ENCODE measurements at regions not wholly inside any gene's neighbourhood (a gene's known extent, or its start where the extent isn't known, plus 50 kb on each side); places are given as distances from the start of the nearest gene placed in this dataset.
A peak's percentile ranks its signal among the peaks of the same experiment; 100 is the strongest.

DNA sequence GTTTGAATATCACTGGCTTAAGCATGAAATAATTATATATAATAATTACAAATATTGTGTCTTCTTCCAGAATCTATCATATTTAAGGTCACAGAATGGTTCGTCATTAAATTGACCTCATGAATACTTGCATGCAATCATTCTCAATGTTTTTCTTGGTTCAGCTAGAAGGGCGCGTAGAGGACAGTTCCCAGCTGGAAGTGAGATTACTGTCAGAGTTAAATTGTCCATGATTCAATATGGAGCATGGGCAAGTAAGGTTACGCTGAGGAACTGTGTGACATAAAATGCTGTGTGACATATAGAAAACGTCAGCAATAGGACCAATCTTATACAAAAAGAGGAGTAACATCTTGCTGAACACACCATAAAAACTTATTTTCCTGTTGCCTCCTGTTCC is 2423.5 kb upstream of the RAG2 start:
- Histone ChIP-seq H3K4me1 (ENCODE audit: control insufficient read depth, insufficient read depth, low read length) (no peaks in the 10 kb centered on the region), H3K27me3 (ENCODE audit: control insufficient read depth, insufficient read depth, low read length) (no peaks in the 10 kb centered on the region), H3K36me3 (ENCODE audit: control insufficient read depth, insufficient read depth, low read length) (no peaks in the 10 kb centered on the region), H3K4me3 (ENCODE audit: low read length) (no peak overlapping the region), H3K9me3 (ENCODE audit: control insufficient read depth, low read depth, low read length) (no peaks in the 10 kb centered on the region), H3K27ac (ENCODE audit: low read length) (no peak overlapping the region)
- DNase-seq, result no peak
- WGBS (ENCODE audit: insufficient coverage, low lambda C conversion rate), result no CpG with 5 or more reads among the region's 5 CpGs

DNA sequence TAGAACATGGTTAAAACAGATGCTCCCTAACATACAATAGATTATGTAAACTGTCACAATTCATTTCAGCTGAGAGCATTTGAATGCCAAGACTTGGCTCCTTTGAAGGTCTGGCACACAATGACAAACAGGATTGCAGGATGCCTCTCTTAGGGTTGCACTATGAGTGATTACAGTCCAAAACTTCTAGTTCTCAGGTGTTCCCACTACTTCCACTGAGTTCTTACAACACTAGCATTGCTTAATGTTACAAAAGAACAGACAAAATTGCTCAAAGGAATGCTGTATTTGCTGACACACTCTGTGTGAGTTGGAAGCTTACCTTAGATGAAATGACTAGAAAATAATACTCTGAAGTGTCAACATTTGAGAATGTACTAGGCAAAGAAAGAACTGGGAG is 2413.8 kb upstream of the RAG2 start:
- no peaks in the 10 kb centered on the region for H3K27me3 ChIP-seq (ENCODE audit: control insufficient read depth, insufficient read depth, low read length)
- no peaks in the 10 kb centered on the region for H3K4me1 ChIP-seq (ENCODE audit: control insufficient read depth, insufficient read depth, low read length)
- H3K9me3 ChIP-seq (ENCODE audit: control insufficient read depth, low read depth, low read length), result no peaks in the 10 kb centered on the region
- no peak overlapping the region for H3K27ac ChIP-seq (ENCODE audit: low read length)
- H3K36me3 ChIP-seq (ENCODE audit: control insufficient read depth, insufficient read depth, low read length), result no peaks in the 10 kb centered on the region
- no peak overlapping the region for H3K4me3 ChIP-seq (ENCODE audit: low read length)
- DNase-seq, result no peak

DNA sequence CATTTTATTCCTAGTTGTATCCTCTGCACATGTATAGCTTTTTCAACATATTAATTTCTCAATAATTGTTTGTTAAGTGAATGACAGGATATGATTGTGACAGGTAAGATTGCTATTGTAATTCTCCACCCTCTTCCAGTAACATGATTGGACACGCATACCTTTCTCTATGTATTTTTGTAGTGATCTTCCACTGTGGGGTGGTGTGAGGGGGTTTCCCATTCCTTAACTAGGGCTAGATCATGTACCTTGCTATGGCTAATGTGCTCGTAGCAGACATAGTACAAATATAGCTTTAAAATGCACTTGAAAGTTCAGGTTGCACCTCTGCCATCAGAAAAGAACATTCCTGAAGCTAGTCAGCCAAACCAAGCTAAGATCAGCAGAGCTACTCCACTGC is 2392.8 kb upstream of the RAG2 start:
- Histone ChIP-seq H3K4me3 (ENCODE audit: low read length) (no peak overlapping the region), H3K27me3 (ENCODE audit: control insufficient read depth, insufficient read depth, low read length) (peaks cover 5% of the 10 kb centered on the region), H3K36me3 (ENCODE audit: control insufficient read depth, insufficient read depth, low read length) (no peaks in the 10 kb centered on the region), H3K9me3 (ENCODE audit: control insufficient read depth, low read depth, low read length) (no peaks in the 10 kb centered on the region), H3K27ac (ENCODE audit: low read length) (no peak overlapping the region), H3K4me1 (ENCODE audit: control insufficient read depth, insufficient read depth, low read length) (no peaks in the 10 kb centered on the region)
- DNase-seq, result no peak
- WGBS (ENCODE audit: insufficient coverage, low lambda C conversion rate), result no CpG with 5 or more reads among the region's 2 CpGs

DNA sequence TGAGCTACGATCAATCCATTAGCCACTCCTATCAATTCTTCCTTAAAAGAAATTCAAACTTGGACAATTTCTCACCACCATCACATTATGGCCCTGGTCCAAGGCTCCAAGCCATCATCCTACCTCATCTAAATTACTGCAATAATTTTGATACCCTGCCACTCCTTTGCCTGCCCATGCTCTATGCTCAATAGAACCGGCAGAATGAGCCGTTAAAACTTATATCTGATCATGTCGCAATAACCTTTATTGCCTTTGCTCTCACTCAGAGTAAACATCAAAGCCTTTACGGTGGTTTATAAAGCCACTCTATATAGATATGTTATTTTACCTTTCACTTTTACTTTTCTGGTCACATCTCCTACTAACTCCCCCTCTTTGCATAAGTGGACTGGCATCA is 2392.1 kb upstream of the RAG2 start:
- H3K9me3 ChIP-seq (ENCODE audit: control insufficient read depth, low read depth, low read length), result no peaks in the 10 kb centered on the region
- DNase-seq, result peak in 1 of 2 donors; percentile 12
- no peaks in the 10 kb centered on the region for H3K4me1 ChIP-seq (ENCODE audit: control insufficient read depth, insufficient read depth, low read length)
- no peak overlapping the region for H3K27ac ChIP-seq (ENCODE audit: low read length)
- H3K36me3 ChIP-seq (ENCODE audit: control insufficient read depth, insufficient read depth, low read length), result no peaks in the 10 kb centered on the region
- no peak overlapping the region for H3K4me3 ChIP-seq (ENCODE audit: low read length)
- WGBS (ENCODE audit: insufficient coverage, low lambda C conversion rate), result 0% methylated on average over 1 of the region's 5 CpGs
- peaks cover 5% of the 10 kb centered on the region for H3K27me3 ChIP-seq (ENCODE audit: control insufficient read depth, insufficient read depth, low read length)

DNA sequence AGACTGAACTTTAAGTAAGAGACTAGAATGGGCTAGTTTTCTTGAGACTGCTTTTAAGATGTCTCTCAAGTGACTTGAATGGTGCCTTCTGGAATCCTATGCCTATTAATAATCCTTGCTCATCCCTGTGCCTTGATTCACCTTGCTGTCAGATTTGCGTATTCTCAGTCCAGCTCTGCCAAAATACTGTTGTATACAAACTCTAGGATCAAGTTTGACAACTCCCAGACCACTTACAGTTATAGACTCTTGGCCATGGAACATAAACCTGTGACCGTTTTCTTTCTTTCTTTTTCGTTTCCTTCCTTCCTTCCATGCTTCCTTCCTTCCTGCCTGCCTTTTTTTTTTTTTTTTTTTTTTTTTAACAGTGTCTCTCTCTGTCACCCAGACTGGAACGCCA is 2390.9 kb upstream of the RAG2 start:
- DNase-seq, result no peak
- WGBS (ENCODE audit: insufficient coverage, low lambda C conversion rate), result 86% methylated on average over 1 of the region's 4 CpGs

DNA sequence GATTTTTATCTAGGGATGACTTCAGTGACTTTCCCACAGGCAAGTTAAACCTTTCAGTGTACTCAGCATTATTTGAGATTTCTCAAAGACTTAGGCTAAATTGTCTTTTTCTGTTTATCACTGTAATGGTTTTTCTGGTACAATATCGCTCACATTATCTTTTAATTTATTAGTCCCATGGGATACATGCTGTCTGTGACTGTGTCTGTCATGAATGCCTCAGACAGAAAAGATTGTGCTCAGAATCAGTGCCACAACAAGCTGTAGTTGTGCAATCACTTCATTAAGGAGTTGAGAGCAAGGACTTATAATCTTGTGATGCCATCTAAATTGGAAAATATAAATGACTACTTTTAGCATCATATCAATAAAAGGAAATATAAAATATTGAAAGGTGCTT is 2374.2 kb upstream of the RAG2 start:
- no peaks in the 10 kb centered on the region for H3K9me3 ChIP-seq (ENCODE audit: control insufficient read depth, low read depth, low read length)
- no peaks in the 10 kb centered on the region for H3K27me3 ChIP-seq (ENCODE audit: control insufficient read depth, insufficient read depth, low read length)
- no peak overlapping the region for H3K27ac ChIP-seq (ENCODE audit: low read length)
- DNase-seq, result no peak
- H3K36me3 ChIP-seq (ENCODE audit: control insufficient read depth, insufficient read depth, low read length), result no peaks in the 10 kb centered on the region
- H3K4me3 ChIP-seq (ENCODE audit: low read length), result no peak overlapping the region
- H3K4me1 ChIP-seq (ENCODE audit: control insufficient read depth, insufficient read depth, low read length), result no peaks in the 10 kb centered on the region
- 80% methylated on average over 1 of the region's 1 CpG for WGBS (ENCODE audit: insufficient coverage, low lambda C conversion rate)

More for the DNA sequence above, 2390.9 kb upstream of the RAG2 start:
- H3K36me3 ChIP-seq (ENCODE audit: control insufficient read depth, insufficient read depth, low read length), result no peaks in the 10 kb centered on the region
- no peaks in the 10 kb centered on the region for H3K9me3 ChIP-seq (ENCODE audit: control insufficient read depth, low read depth, low read length)
- H3K27ac ChIP-seq (ENCODE audit: low read length), result no peak overlapping the region
- no peaks in the 10 kb centered on the region for H3K4me1 ChIP-seq (ENCODE audit: control insufficient read depth, insufficient read depth, low read length)
- no peak overlapping the region for H3K4me3 ChIP-seq (ENCODE audit: low read length)
- peaks cover 5% of the 10 kb centered on the region for H3K27me3 ChIP-seq (ENCODE audit: control insufficient read depth, insufficient read depth, low read length)

DNA sequence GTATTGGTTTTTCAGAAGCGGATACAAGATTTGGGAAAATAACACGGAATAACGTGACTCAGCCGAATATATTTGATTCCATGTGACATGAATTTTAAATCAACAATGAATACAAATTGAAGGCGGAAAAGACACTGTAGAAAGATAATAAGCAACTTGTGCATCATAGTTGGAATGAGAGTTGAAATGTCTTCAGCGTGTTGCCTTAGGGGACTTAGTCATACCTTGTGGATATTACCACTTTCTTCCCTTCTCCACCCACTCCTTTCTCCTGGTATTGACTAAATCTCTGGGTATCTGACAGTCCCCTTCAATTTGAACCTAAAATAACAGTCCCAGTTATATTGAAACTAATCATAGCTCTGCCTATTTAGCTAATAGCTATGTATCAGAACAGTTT is 2373.1 kb upstream of the RAG2 start:
- Histone ChIP-seq H3K9me3 (ENCODE audit: control insufficient read depth, low read depth, low read length) (no peaks in the 10 kb centered on the region), H3K4me1 (ENCODE audit: control insufficient read depth, insufficient read depth, low read length) (no peaks in the 10 kb centered on the region), H3K36me3 (ENCODE audit: control insufficient read depth, insufficient read depth, low read length) (no peaks in the 10 kb centered on the region), H3K27ac (ENCODE audit: low read length) (no peak overlapping the region), H3K27me3 (ENCODE audit: control insufficient read depth, insufficient read depth, low read length) (no peaks in the 10 kb centered on the region), H3K4me3 (ENCODE audit: low read length) (no peak overlapping the region)
- WGBS (ENCODE audit: insufficient coverage, low lambda C conversion rate), result 96% methylated on average over 4 of the region's 6 CpGs
- no peak for DNase-seq

DNA sequence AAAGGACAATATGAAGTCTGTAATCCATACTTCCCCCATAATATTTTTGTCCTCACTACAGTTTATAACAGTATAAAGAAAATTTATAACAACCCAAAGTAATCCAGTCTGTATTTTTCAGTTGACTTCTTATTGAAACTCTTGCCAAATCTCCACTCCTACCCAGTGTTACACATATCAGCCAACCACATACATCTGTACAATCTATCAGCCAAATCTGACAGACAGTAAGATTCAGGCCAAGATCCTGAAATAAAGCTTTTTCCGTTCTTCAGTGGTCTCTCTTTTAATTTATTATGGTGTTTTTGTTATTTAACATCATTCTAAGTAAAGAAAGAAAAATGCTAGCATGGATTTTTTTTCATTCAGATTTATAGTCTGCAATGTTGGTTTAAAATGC is 2370.9 kb upstream of the RAG2 start:
- Histone ChIP-seq H3K27me3 (ENCODE audit: control insufficient read depth, insufficient read depth, low read length) (no peaks in the 10 kb centered on the region), H3K9me3 (ENCODE audit: control insufficient read depth, low read depth, low read length) (no peaks in the 10 kb centered on the region), H3K27ac (ENCODE audit: low read length) (no peak overlapping the region), H3K4me1 (ENCODE audit: control insufficient read depth, insufficient read depth, low read length) (no peaks in the 10 kb centered on the region), H3K4me3 (ENCODE audit: low read length) (no peak overlapping the region), H3K36me3 (ENCODE audit: control insufficient read depth, insufficient read depth, low read length) (no peaks in the 10 kb centered on the region)
- WGBS (ENCODE audit: insufficient coverage, low lambda C conversion rate), result no CpG with 5 or more reads among the region's 1 CpG
- no peak for DNase-seq

DNA sequence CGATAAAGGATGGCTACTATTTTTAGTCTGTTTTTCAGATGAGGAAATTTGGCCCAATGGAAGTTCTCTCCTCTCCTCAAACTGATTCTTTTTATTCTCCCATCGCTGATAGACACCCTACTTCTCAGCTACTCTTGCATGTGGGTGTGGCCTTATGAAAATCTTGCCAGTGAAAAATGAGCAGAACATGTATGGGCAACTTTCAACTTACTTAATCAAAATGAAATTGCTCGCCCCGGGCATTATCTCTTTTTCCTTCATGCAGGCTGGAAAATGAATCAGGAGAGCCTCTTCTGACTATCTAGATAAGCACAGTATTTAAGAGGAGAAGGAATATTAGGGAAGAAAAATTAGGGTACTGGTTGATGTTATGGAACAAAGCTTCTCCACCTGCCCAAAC is 2354.7 kb upstream of the RAG2 start:
- DNase-seq, result no peak
- Histone ChIP-seq H3K4me1 (ENCODE audit: control insufficient read depth, insufficient read depth, low read length) (no peaks in the 10 kb centered on the region), H3K27ac (ENCODE audit: low read length) (no peak overlapping the region), H3K36me3 (ENCODE audit: control insufficient read depth, insufficient read depth, low read length) (no peaks in the 10 kb centered on the region), H3K27me3 (ENCODE audit: control insufficient read depth, insufficient read depth, low read length) (no peaks in the 10 kb centered on the region), H3K4me3 (ENCODE audit: low read length) (no peak overlapping the region), H3K9me3 (ENCODE audit: control insufficient read depth, low read depth, low read length) (no peaks in the 10 kb centered on the region)
- 83% methylated on average over 1 of the region's 4 CpGs for WGBS (ENCODE audit: insufficient coverage, low lambda C conversion rate)

DNA sequence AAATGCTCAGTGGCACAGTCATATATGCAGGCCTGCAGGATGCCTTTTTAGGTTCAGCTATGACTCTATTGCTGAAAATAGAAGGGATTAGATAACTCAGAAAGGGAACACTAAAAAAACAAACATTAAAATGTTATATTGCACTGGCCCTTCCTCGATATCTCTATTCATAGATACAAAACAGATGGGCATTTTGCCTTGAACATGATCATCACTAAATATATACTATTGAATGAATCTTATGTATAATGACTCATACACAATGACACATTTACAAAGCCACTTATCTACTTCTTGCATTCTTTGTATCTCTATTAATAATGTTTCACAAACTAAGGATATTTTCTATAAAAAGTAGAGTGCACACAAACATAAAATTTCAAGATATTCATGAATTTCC is 2352.8 kb upstream of the RAG2 start:
- Histone ChIP-seq H3K36me3 (ENCODE audit: control insufficient read depth, insufficient read depth, low read length) (no peaks in the 10 kb centered on the region), H3K27ac (ENCODE audit: low read length) (no peak overlapping the region), H3K4me3 (ENCODE audit: low read length) (no peak overlapping the region), H3K4me1 (ENCODE audit: control insufficient read depth, insufficient read depth, low read length) (no peaks in the 10 kb centered on the region), H3K9me3 (ENCODE audit: control insufficient read depth, low read depth, low read length) (no peaks in the 10 kb centered on the region), H3K27me3 (ENCODE audit: control insufficient read depth, insufficient read depth, low read length) (no peaks in the 10 kb centered on the region)
- DNase-seq, result no peak
- WGBS (ENCODE audit: insufficient coverage, low lambda C conversion rate), result 75% methylated on average over 1 of the region's 1 CpG

DNA sequence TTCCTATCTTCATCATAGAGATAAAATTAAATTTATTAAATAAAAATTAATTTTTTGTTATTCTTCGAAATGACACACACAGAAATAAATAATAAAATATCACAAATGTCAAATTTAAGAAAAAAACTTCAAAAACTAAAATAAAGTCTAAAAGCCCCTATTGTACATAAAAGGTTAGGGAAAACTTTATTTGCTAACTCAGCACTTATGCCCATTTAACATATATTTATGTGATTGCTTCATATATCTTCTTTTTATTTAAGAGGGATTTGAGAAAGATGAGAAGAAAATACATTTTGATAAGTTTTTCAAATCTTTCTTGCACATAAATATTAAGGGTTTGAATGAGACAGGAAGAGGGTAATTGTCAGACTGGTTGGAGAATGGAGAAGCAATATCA is 2350.4 kb upstream of the RAG2 start:
- no peak overlapping the region for H3K27ac ChIP-seq (ENCODE audit: low read length)
- no peaks in the 10 kb centered on the region for H3K27me3 ChIP-seq (ENCODE audit: control insufficient read depth, insufficient read depth, low read length)
- H3K36me3 ChIP-seq (ENCODE audit: control insufficient read depth, insufficient read depth, low read length), result no peaks in the 10 kb centered on the region
- no peak for DNase-seq
- no peak overlapping the region for H3K4me3 ChIP-seq (ENCODE audit: low read length)
- H3K9me3 ChIP-seq (ENCODE audit: control insufficient read depth, low read depth, low read length), result no peaks in the 10 kb centered on the region
- WGBS (ENCODE audit: insufficient coverage, low lambda C conversion rate), result no CpG with 5 or more reads among the region's 1 CpG
- no peaks in the 10 kb centered on the region for H3K4me1 ChIP-seq (ENCODE audit: control insufficient read depth, insufficient read depth, low read length)
